Lower lobe of right lung (tissue), 2 donors: ENCODE measurements at regions not wholly inside any gene's neighbourhood (a gene's known extent, or its start where the extent isn't known, plus 50 kb on each side); places are given as distances from the start of the nearest gene placed in this dataset.

Experiments
- ATAC-seq, 2 donors: fragments of 200-7000 bp; cut with Tn5 transposase; one replicate each; pipeline ENCODE4 v1.9.1; 2020 to 2022; ENCODE audit warnings: mild to moderate bottlenecking in 2 of 2, moderate library complexity in 2 of 2
- DNase-seq: peaks from one replicate; pipeline ENCODE4 v3.0.0-alpha.2; 2020
- H3K27ac ChIP-seq: fragments of 200-600 bp; one replicate; pipeline ENCODE4 v1.8.0; 2022
- H3K27me3 ChIP-seq: fragments of 200-600 bp; one replicate; pipeline ENCODE4 v1.8.0; 2022; ENCODE audit warnings: low read depth
- H3K36me3 ChIP-seq: fragments of 200-600 bp; one replicate; pipeline ENCODE4 v1.8.0; 2022; ENCODE audit warnings: mild to moderate bottlenecking
- H3K4me1 ChIP-seq: fragments of 200-600 bp; one replicate; pipeline ENCODE4 v1.8.0; 2022
- H3K4me3 ChIP-seq: fragments of 200-600 bp; one replicate; pipeline ENCODE4 v1.8.0; 2022; ENCODE audit warnings: mild to moderate bottlenecking
- H3K9me3 ChIP-seq: fragments of 200-600 bp; one replicate; pipeline ENCODE4 v1.8.0; 2022
- intact Hi-C: fragments of 100-400 bp; cut with DNase I; formaldehyde crosslinking; loops from one replicate; pipeline ENCODE4 v1.11.0; 2022
- TF ChIP-seq, protein P1 (sequence below): fragments of 200-600 bp; IDR thresholded peaks from one replicate; pipeline ENCODE4 v1.8.0; 2022; ENCODE audit warnings: antibody characterized with exemption, mild to moderate bottlenecking
- donor health status: DM: no; HTN: yes; CAD: no; lungs with severe emphysema.

DNA sequence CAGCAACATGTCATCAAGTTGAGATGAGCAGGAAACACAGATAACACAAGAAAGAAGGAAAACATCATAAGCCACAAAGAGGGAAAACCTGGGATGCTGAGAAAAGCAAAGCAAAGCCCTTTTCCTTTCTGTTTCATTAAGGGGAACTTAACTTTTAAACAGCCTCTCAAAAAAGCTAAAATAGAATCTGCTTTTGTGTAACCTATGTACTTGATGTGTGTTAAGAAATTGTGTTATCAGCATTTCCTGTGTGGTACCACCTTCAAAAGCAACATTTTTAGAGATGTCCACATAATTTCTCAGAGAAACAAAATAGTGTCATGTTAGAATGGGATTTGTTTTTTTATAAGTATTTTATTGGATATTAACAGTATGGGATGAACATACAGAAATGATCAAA is 206.2 kb downstream of the IL20RB start:
- Histone ChIP-seq H3K9me3 (no peaks in the 10 kb centered on the region), H3K27me3 (no peaks in the 10 kb centered on the region), H3K36me3 (no peaks in the 10 kb centered on the region), H3K4me1 (peaks cover 5% of the 10 kb centered on the region), H3K4me3 (no peak overlapping the region), H3K27ac (no peak overlapping the region)
- TF ChIP-seq, protein P1, sequence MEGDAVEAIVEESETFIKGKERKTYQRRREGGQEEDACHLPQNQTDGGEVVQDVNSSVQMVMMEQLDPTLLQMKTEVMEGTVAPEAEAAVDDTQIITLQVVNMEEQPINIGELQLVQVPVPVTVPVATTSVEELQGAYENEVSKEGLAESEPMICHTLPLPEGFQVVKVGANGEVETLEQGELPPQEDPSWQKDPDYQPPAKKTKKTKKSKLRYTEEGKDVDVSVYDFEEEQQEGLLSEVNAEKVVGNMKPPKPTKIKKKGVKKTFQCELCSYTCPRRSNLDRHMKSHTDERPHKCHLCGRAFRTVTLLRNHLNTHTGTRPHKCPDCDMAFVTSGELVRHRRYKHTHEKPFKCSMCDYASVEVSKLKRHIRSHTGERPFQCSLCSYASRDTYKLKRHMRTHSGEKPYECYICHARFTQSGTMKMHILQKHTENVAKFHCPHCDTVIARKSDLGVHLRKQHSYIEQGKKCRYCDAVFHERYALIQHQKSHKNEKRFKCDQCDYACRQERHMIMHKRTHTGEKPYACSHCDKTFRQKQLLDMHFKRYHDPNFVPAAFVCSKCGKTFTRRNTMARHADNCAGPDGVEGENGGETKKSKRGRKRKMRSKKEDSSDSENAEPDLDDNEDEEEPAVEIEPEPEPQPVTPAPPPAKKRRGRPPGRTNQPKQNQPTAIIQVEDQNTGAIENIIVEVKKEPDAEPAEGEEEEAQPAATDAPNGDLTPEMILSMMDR = no peak
- intact Hi-C loops = no loop called here
- DNase-seq (no peak), ATAC-seq (no peak)

DNA sequence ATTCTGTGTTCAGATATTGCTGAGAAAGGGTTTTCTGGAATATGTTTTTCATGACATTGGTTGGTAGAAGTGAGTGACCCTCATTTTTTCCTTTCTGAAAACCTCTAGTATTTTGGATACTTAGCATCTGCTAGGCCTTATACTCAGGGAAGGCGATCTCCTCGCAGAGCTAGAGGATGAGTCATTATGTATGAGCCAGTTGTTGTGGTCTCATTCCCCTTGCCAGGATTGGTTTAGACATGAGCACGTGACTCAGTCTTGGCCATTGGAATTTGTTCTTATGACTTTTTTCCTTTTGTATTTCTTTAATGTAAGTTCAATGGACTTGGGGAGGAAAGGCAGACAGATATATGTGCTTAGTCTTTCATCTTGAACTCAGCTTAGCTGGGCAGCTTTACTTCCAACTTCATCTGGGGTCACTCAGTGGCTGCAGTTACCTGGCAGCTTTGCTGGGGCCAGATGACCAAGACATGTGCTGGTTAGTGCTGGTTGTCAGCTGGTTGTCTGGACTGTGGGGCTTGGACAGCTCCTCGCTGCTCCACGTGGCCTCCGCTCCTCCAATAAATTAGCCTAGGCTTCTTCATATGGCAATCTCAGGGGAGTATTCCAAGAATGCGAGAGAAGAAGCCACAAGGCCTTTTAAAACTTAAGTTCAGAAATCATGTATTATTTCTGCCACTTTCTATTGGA is 207.5 kb downstream of the IL20RB start:
- Histone ChIP-seq H3K36me3 (no peaks in the 10 kb centered on the region), H3K27me3 (no peaks in the 10 kb centered on the region), H3K9me3 (no peaks in the 10 kb centered on the region), H3K4me3 (no peak overlapping the region), H3K4me1 (peaks cover 5% of the 10 kb centered on the region), H3K27ac (no peak overlapping the region)
- intact Hi-C loops = no loop called here
- ATAC-seq = no peak
- TF ChIP-seq, protein P1 = no peak
- DNase-seq = no peak

DNA sequence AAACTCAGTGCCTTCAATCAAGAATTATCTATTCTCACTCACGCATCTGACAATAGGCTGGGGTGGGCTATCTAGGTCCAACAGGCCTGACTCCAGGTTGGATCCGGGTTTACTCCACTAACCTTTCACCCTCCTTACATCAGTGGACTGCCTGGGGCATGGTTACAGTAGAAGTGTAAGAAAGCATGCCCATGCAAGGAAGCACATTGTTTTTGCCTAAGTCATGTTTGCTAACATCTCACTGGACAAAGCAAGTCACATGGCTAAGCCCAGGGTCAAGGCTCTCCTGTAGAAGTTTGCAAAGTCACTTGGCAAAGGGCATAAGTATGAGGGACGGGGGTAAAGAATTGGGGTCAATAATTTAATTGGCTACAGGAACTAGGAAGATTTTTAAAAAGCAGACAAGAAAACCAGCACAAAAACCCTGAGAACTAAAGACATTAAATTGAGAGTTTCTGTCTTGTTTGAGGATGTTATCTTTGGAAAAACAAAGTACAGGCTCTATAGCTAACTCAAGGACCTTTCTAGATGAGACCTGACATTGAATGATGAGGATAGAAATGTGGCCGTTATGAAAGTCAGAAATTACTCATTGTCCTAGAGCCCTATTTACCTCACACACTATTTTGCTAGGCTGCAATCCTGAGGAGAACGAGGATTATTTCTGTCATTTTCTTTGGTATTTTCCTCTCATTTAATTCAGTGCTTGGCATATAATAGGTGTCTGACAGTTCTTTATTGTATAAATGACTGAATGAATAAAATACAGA is 214.2 kb downstream of the IL20RB start:
- no peaks in the 10 kb centered on the region for H3K4me1 ChIP-seq
- no peak for DNase-seq
- ATAC-seq = no peak
- intact Hi-C loops = no loop called here
- no peaks in the 10 kb centered on the region for H3K9me3 ChIP-seq
- H3K27me3 ChIP-seq = no peaks in the 10 kb centered on the region
- H3K4me3 ChIP-seq = no peak overlapping the region
- H3K27ac ChIP-seq = no peak overlapping the region
- TF ChIP-seq, protein P1 = no peak
- no peaks in the 10 kb centered on the region for H3K36me3 ChIP-seq

DNA sequence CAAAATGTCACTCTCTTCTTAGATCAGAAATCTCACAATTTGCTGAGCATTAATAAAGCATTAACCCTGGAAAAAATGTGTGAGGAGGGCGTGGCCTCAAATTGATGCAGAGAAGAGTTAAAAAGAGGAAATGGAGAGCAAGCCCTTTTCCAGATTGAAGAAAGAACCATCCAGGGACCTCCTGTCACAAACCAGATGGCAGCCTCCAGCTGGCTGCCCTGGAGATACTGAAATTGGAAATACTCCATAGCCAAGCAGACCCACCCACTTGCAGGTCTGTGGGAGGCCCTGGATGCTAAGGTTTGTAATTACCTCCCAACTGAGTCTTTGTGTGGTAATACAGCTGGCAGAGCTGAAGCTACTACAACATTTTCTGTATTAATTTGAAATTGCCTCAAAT is 214.9 kb downstream of the IL20RB start:
- DNase-seq = no peak
- Histone ChIP-seq H3K27ac (no peak overlapping the region), H3K9me3 (no peaks in the 10 kb centered on the region), H3K27me3 (no peaks in the 10 kb centered on the region), H3K4me3 (no peak overlapping the region), H3K36me3 (no peaks in the 10 kb centered on the region), H3K4me1 (no peaks in the 10 kb centered on the region)
- ATAC-seq = no peak
- TF ChIP-seq, protein P1 = no peak
- intact Hi-C loops = no loop called here

DNA sequence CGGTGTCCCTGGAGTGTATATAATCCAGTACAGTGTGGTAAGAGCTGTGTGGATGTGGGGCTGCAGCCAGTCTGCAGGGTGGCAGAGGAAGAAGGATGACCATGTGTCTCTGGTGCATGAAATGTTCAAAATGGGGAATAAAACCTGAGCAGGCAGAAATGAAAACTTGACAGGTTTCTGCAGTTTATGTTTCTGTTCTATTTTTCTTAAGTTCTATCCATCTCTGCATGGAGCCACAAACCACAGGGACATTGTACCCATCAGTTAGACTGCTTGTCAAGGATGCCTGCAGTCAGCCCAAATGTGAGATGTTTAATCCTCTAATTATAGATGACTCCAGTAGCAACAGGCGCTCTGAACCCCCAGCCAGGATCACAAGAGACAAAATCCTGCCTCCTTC is 216.7 kb downstream of the IL20RB start:
- Histone ChIP-seq H3K27me3 (no peaks in the 10 kb centered on the region), H3K9me3 (no peaks in the 10 kb centered on the region), H3K36me3 (no peaks in the 10 kb centered on the region), H3K4me1 (no peaks in the 10 kb centered on the region), H3K27ac (no peak overlapping the region), H3K4me3 (no peak overlapping the region)
- TF ChIP-seq, protein P1 = no peak
- DNase-seq (no peak), ATAC-seq (no peak)
- intact Hi-C loops = no loop called here
